ENCODE measurements at regions not wholly inside any gene's neighbourhood (a gene's known extent, or its start where the extent isn't known, plus 50 kb on each side); places are given as distances from the start of the nearest gene placed in this dataset.
"Not testable (repeated sequence)": the region's sequence is repeated elsewhere in the genome, so short reads cannot be mapped to it uniquely, and the experiment has no call there.

DNA sequence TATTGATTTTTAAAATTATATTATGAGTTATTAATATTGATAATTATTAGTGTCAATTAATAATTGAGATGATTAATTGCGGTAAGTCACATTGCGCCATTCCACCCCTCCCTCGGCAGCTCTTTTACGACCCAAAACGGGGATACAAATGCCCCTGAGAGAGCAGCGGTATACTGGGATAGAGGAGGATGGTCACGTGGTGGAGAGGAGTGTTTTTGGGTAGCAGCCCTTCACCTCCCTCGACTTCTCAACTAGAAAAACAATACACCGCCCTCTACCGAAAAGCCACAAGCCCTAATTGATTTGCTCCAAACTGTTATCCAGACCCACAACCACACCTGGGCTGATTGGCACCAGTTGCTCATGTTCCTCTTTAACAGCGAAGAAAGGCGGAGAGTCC, 71.0 kb downstream of the DAPL1 start:
- not testable (repeated sequence) for DNase-seq (ENCODE audit: low spot score)

DNA sequence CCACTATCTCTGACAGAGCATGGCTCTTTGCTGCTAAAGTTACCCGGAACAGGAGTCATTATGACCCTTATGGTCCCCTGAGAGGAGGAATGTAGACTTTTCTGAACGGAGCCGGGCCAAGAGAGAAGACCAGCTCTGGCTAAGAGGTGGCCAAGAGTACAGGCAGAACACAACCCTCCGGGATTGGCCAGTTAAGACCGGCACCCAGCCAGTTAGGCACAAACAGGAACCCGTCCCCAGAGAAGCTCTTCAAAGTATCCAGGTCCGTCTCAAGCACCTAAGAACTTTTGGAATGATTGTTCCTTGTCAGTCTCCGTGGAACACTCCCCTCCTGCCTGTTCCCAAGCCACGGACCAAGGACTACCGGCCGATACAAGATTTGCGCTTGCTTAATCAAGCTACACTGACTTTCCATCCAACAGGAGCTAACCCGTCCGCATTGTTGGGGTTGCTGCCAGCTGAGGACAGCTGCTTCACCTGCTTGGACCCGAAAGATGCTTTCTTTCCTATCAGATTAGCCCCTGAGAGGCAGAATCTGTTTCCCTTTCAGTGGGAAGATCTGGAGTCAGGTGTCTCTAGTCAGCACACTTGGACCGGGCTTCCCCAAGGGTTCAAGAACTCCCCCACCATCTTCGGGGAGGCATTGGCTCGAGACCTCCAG, 72.5 kb downstream of the DAPL1 start:
- DNase-seq (ENCODE audit: low spot score), result not testable (repeated sequence)

GRCh38 chr2:158868386-158868785, 73.3 kb downstream of the DAPL1 start:
- peak; percentile 64 for DNase-seq (ENCODE audit: low spot score)

GRCh38 chr2:158869122-158869521, 74.0 kb downstream of the DAPL1 start:
- not testable (repeated sequence) for DNase-seq (ENCODE audit: low spot score)

GRCh38 chr2:158869609-158870008, 74.5 kb downstream of the DAPL1 start:
- not testable (repeated sequence) for DNase-seq (ENCODE audit: low spot score)

GRCh38 chr2:158878003-158878402, 82.9 kb downstream of the DAPL1 start:
- no peak for DNase-seq (ENCODE audit: low spot score)

GRCh38 chr2:158879229-158879903, 84.2 kb downstream of the DAPL1 start:
- DNase-seq (ENCODE audit: low spot score), result no peak

DNA sequence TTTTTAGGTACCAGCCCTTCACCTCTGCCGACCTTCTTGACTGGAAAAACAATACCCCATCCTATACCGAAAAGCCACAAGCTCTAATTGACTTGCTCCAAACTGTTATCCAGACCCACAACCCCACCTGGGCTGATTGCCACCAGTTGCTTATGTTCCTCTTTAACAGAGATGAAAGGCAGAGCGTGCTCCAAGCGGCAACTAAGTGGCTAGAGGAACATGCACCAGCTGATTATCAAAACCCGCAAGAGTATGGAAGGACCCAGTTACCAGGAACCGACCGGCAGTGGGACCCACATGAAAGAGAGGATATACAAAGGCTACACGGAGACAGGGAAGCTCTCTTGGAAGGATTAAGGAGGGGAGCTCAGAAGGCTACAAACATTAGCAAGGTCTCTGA, 86.1 kb upstream of the TANC1 start:
- no peak for DNase-seq (ENCODE audit: low spot score)

DNA sequence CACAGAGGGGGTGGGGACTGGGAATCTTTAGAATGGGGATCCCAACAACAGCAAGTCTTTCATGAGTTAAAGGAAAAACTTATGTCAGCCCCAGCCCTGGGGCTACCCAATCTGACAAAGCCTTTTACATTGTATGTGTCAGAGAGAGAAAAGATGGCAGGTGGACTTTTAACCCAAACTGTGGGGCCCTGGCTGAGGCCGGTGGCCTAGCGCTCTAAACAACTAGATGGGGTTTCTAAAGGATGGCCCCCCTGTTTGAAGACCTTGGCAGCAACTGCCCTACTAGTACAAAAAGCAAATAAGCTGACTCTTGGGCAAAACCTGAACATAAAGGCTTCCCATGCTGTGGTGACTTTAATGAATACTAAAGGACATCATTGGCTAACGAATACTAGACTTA, 83.9 kb upstream of the TANC1 start:
- DNase-seq (ENCODE audit: low spot score), result not testable (repeated sequence)

DNA sequence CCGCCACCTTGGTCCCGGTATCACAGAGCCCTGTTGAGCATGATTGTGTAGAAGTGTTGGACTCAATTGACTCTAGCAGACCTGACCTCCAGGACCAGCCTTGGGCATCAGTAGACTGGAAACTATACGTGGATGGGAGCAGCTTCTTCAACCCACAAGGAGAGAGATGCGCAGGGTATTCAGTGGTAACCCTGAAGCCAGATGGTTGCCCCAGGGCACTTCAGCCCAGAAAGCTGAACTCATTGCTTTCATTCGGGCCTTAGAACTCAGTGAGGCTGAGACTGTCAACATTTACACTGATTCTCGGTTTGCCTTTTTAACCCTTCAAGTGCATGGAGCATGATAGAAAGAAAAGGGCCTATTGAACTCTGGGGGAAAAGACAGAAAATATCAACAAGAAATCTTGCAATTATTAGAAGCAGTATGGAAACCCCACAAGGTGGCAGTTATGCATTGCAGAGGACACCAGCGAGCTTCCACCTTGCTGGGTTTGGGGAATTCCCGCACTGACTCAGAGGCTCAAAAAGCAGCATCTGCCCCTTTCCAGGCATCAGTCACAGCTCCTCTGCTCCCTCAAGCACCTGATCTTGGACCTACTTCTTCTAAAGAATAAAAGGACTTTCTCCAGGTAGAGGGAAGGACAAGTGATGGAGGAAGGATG, 83.3 kb upstream of the TANC1 start:
- DNase-seq (ENCODE audit: low spot score), result not testable (repeated sequence)

- DNase-seq (ENCODE audit: low spot score), result peak; percentile 46
Measured at GRCh38 chr2:158885679-158886050, 82.8 kb upstream of the TANC1 start.

GRCh38 chr2:158889135-158889853, 79.1 kb upstream of the TANC1 start:
- DNase-seq (ENCODE audit: low spot score), result no peak

DNA sequence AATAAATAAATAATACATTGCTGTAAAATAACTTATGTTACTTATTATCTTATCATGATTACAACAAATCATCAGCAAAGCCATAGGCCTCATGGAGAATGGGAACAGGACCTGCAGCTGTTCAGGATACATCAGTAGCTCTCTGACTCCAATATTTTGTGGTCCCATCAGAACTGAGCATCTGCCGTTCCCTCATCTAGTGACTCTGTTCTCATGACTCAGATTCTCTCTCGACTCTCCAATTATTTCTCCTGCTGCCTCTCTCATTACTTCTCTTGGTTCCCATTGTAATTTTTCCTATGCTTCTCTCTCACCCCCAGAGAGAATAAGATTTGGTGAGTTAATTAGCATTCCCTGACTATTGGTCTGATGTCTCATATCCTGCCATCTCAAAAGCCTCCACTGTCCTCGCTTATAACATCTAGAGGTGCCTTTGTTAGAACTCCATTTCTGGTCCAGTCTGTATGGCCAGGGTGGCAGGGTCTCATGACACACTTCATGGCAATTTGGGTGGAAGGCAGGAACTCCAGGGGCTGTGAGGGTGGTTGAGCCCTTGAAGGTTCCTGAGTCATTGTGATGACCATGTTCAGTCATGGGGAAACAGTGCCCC, 78.0 kb upstream of the TANC1 start:
- no peak for DNase-seq (ENCODE audit: low spot score)

DNA sequence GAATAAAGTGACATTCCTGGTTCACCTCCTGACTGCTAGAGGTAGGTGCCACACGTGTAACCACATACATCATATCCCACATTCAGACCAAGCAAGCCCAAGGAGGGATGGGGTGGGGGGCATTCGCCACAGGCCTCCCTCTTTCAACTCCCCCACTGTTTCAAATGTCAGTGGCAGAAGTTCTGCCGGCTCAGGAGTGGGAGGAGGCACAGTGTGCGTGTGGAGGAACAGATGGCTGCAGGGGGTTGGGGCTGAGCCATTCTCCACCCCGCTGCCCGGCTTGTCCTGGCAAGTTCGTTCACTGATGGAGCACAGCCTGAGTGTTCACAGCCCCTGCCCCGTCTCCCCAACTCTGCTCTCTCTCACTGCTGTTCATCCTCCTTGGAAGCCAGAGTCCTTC, 75.4 kb upstream of the TANC1 start:
- no peak for DNase-seq (ENCODE audit: low spot score)

DNA sequence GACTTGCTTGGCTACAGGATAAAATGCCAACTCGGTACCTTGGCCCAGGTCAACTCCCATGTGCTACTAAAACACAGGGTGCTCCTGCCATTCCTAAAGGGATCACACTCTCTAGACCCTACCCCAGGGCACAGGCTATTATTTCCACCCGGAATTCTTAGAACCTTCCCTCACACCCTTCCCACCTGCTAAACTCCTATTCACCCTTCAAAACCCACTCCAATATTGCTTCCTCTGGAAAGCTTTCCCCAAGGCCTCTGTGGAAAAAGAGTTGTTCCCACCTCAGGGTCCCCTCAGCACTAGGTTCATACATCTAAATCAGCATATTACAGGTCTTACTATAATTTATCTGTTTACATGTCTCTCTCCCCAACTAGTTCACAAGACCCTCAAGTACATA, 75.0 kb upstream of the TANC1 start:
- DNase-seq (ENCODE audit: low spot score), result no peak

GRCh38 chr2:158894078-158894477, 74.4 kb upstream of the TANC1 start:
- no peak for DNase-seq (ENCODE audit: low spot score)

- no peak for DNase-seq (ENCODE audit: low spot score)
Measured at GRCh38 chr2:158894572-158894971, 73.9 kb upstream of the TANC1 start.

DNA sequence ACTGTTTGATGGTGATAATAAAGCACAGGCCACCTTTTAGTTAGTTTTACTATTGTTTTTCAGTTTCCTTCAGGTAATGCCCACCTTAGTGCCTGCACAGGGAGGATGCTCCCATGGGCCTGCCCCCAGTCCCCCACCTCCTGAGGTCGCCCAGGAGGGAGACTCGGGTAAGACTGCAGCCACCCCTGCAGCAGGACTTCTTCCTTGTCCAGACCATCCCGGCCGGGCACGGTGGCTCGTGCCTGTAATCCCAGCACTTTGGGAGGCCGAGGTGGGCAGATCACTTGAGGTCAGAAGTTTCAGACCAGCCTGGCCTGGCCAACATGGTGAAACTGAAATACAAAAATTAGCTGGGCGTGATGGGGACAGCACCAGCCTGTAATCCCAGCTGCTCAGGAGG, 68.1 kb upstream of the TANC1 start:
- DNase-seq (ENCODE audit: low spot score), result no peak

- no peak for DNase-seq (ENCODE audit: low spot score)
Measured at GRCh38 chr2:158902005-158902398, 66.4 kb upstream of the TANC1 start.

- no peak for DNase-seq (ENCODE audit: low spot score)
Measured at GRCh38 chr2:158903711-158904405, 64.6 kb upstream of the TANC1 start.

- DNase-seq (ENCODE audit: low spot score), result no peak
Measured at GRCh38 chr2:158904627-158905177, 63.7 kb upstream of the TANC1 start.
